ENCODE measurements at regions not wholly inside any gene's neighbourhood (a gene's known extent, or its start where the extent isn't known, plus 50 kb on each side); places are given as distances from the start of the nearest gene placed in this dataset.

- H3K36me3 ChIP-seq: no peaks in the 10 kb centered on the region
- no peak overlapping the region for H3K4me3 ChIP-seq (ENCODE audit: low read depth in 1 of 2, low read length in 1 of 2)
- no peak for TF ChIP-seq CTCF (IDR thresholded peaks at IDR 0.05)
- no peaks in the 10 kb centered on the region for H3K4me1 ChIP-seq (ENCODE audit: control insufficient read depth in 1 of 2, insufficient read depth in 1 of 2, low read depth in 1 of 2, low read length in 1 of 2)
- no peaks in the 10 kb centered on the region for H3K9me3 ChIP-seq
- H3K27me3 ChIP-seq: no peaks in the 10 kb centered on the region
- H3K27ac ChIP-seq: no peak overlapping the region
Observed at GRCh38 chr19:31501427-31502195, 152.4 kb upstream of the TSHZ3 start.

- no peaks in the 10 kb centered on the region for H3K36me3 ChIP-seq
- H3K27ac ChIP-seq: no peak overlapping the region
- H3K4me1 ChIP-seq (ENCODE audit: control insufficient read depth in 1 of 2, insufficient read depth in 1 of 2, low read depth in 1 of 2, low read length in 1 of 2): no peaks in the 10 kb centered on the region
- no peak for TF ChIP-seq CTCF (IDR thresholded peaks at IDR 0.05)
- no peak overlapping the region for H3K4me3 ChIP-seq (ENCODE audit: low read depth in 1 of 2, low read length in 1 of 2)
- H3K9me3 ChIP-seq: no peaks in the 10 kb centered on the region
- no peaks in the 10 kb centered on the region for H3K27me3 ChIP-seq
Observed at GRCh38 chr19:31502536-31503170, 153.4 kb upstream of the TSHZ3 start.

- Histone ChIP-seq H3K27ac (no peak overlapping the region), H3K9me3 (no peaks in the 10 kb centered on the region), H3K4me3 (ENCODE audit: low read depth in 1 of 2, low read length in 1 of 2) (no peak overlapping the region), H3K27me3 (no peaks in the 10 kb centered on the region), H3K4me1 (ENCODE audit: control insufficient read depth in 1 of 2, insufficient read depth in 1 of 2, low read depth in 1 of 2, low read length in 1 of 2) (no peaks in the 10 kb centered on the region), H3K36me3 (no peaks in the 10 kb centered on the region)
- no peak for TF ChIP-seq CTCF (IDR thresholded peaks at IDR 0.05)
Observed at GRCh38 chr19:31503211-31503610, 154.0 kb upstream of the TSHZ3 start.

GRCh38 chr19:31504221-31504620 lies 155.0 kb upstream of the TSHZ3 start:
- H3K4me1 ChIP-seq (ENCODE audit: control insufficient read depth in 1 of 2, insufficient read depth in 1 of 2, low read depth in 1 of 2, low read length in 1 of 2): no peaks in the 10 kb centered on the region
- H3K27ac ChIP-seq: no peak overlapping the region
- no peaks in the 10 kb centered on the region for H3K36me3 ChIP-seq
- H3K4me3 ChIP-seq (ENCODE audit: low read depth in 1 of 2, low read length in 1 of 2): no peak overlapping the region
- H3K27me3 ChIP-seq: no peaks in the 10 kb centered on the region
- no peaks in the 10 kb centered on the region for H3K9me3 ChIP-seq
- no peak for TF ChIP-seq CTCF (IDR thresholded peaks at IDR 0.05)

- Histone ChIP-seq H3K27me3 (no peaks in the 10 kb centered on the region), H3K27ac (no peak overlapping the region), H3K9me3 (no peaks in the 10 kb centered on the region), H3K4me3 (ENCODE audit: low read depth in 1 of 2, low read length in 1 of 2) (no peak overlapping the region), H3K4me1 (ENCODE audit: control insufficient read depth in 1 of 2, insufficient read depth in 1 of 2, low read depth in 1 of 2, low read length in 1 of 2) (no peaks in the 10 kb centered on the region), H3K36me3 (no peaks in the 10 kb centered on the region)
- TF ChIP-seq CTCF (IDR thresholded peaks at IDR 0.05): no peak
Observed at GRCh38 chr19:31505596-31505910, 156.3 kb upstream of the TSHZ3 start.
